HG02970 (cell line): ENCODE measurements at regions not wholly inside any gene's neighbourhood (a gene's known extent, or its start where the extent isn't known, plus 50 kb on each side); places are given as distances from the start of the nearest gene placed in this dataset.
"Not testable (repeated sequence)": the region's sequence is repeated elsewhere in the genome, so short reads cannot be mapped to it uniquely, and the experiment has no call there.

Source experiments
- ATAC-seq: cut with Tn5 transposase; IDR thresholded peaks from one replicate; pipeline ENCODE4 v1.9.1; 2021; ENCODE audit warnings: mild to moderate bottlenecking, moderate library complexity, moderate number of reproducible peaks; ENCODE audit not compliant: unreplicated experiment, low FRiP score

DNA sequence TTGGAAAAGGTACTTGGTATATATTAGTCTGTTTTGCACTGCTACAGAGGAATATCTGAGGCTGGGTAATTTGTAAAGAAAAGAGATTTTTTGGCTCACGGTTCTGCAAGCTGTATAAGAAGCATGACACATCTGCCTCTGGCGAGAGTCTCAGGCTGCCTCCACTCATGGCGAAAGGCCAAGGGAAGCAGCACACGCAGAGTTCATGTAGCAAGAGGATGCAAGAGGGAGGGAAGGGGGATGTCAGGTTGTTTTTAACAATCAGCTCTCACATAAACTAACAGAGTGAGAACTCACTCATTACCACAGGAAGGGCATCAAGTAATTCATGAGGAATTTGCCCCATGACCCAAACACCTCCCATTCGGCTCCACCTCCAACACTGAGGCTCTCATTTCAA is 484.8 kb upstream of the DPP6 start:
- ATAC-seq = no peak

DNA sequence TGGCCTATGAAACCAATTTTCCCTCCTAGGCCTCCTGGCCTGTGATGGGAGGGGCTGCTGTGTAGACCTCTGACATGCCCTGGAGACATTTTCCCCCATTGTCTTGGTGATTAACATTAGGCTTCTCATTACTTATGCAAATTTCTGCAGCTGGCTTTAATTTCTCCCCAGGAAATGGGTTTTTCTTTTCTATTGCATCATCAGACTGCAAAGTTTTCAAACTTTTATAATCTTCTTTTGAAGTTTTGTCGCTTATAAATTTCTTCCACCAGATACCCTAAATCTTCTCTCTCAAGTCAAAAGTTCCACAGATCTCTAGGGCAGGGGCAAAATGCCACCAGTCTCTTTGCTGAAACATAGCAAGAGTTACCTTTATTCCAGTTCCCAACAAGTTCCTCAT is 482.7 kb upstream of the DPP6 start:
- ATAC-seq = not testable (repeated sequence)

DNA sequence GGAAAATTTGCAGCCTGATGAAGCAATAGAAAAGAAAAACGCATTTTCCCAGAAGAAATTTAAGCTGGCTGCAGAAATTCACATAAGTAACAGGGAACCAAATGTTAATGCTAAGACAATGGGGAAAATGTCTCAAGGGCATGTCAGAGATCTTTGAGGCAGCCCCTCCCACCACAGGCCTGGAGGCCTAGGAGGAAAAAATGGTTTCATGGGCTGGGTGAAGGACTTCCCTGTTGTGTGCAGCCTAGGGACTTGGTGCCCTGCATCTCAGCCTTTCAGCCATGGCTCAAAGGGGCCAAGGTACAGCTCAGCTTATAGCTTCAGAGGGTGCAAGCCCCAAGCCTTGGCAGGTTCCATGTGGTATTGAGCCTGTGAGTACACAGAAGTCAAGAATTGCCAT is 476.1 kb upstream of the DPP6 start:
- ATAC-seq = no peak

DNA sequence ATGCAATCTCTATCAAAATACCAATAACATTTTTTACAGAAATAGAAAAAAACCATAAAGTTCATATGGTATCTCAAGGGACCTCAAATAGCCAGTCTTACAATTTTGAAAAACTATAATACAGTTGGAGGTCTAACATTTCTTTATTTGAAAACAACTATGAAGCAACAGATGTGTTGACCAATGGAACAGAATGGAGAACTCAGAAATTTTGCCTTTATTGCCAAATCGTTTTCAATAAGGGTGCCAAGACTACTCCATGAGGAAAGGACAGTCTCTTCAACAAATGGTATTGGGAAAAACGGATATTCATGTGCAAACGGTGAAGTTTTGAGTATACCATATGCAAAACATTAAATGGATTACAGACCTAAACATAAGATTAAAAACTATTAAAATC is 470.8 kb upstream of the DPP6 start:
- ATAC-seq = no peak

DNA sequence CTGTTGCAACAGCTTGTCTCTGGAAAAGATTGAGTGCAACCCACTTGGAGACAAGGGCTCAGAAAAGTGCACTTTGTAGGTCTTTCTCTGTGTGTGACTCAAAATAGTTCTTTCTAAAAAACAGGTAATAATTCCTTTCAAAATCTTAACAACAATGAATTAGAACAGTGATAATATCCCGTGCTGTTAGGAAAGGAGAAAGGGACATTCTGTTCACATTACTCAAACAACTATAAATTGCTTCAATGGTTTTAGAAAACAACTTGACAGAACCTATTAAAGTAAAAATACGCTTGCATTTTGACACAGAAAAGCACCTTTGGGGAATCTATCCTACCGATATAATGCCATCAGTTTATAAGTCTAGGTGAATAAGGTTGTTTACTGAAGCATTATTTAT is 468.1 kb upstream of the DPP6 start:
- ATAC-seq = no peak

DNA sequence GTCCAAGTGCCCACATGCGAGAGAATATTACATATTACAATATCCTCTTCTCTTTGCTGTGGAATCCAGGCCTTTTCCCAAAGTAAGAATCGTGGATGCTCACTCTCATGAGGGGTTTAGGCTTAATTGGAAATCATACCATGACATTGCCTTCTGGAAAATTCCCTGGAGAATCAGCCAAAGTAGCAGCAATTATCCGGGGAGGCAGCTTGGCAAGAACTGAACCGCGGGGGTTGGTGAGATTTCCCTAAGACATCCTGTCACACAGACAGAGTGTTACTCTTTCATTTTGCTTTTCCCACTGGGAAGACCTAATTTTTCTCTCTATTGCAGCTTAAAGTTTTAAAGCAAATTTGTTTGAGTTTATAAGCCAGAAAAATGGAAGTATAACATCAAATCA is 463.6 kb upstream of the DPP6 start:
- ATAC-seq = no peak

GRCh38 chr7:153590136-153590535 is 462.1 kb upstream of the DPP6 start:
- no peak for ATAC-seq

- no peak for ATAC-seq
Observed at GRCh38 chr7:153590571-153590970, 461.6 kb upstream of the DPP6 start.

- no peak for ATAC-seq
Observed at GRCh38 chr7:153607354-153607753, 444.8 kb upstream of the DPP6 start.

GRCh38 chr7:153616711-153617325 is 435.4 kb upstream of the DPP6 start:
- ATAC-seq = no peak

DNA sequence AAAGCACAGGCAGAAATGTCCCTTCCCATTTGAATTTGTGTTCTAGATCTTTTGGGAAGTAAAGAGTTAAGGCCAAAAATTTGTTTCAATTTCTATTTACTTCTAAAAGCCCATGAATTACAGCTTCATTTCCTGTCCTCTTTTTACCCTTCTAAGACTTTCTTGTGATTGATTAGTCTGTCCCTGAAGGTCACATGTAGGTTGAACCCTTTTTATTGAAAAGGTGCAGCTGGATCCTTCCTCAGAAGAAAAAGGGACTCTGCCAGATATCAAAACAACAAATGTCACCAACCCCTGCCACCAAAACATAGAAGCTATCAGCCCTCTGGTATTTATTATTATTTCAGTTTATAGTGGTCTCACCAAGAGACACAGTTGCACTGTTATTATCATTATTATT is 424.9 kb upstream of the DPP6 start:
- no peak for ATAC-seq

DNA sequence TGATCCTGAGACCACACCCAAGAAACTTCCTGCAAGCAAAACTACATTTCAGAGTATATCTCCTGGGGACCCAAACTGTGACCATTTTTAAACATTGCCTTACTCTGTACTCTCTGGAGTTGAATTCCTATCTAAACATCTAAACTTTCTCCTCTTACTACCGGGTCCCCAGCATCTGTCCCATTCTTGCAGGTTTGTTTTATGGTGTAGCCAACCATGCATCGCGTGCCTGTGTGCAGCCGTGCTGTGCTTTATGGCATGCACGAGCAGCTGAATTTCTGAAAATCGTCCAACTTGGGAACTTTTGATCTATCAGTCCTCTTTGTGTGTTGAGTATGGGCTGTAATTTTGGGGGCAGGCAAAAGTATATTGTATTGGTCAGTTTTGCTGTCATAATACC is 423.8 kb upstream of the DPP6 start:
- no peak for ATAC-seq

GRCh38 chr7:153628825-153629224 is 423.4 kb upstream of the DPP6 start:
- ATAC-seq = no peak

GRCh38 chr7:153638821-153639435 is 413.3 kb upstream of the DPP6 start:
- no peak for ATAC-seq

- ATAC-seq = no peak
Observed at GRCh38 chr7:153640586-153640985, 411.6 kb upstream of the DPP6 start.

- ATAC-seq = no peak
Observed at GRCh38 chr7:153641199-153641598, 411.0 kb upstream of the DPP6 start.

GRCh38 chr7:153642989-153643388 is 409.2 kb upstream of the DPP6 start:
- no peak for ATAC-seq

DNA sequence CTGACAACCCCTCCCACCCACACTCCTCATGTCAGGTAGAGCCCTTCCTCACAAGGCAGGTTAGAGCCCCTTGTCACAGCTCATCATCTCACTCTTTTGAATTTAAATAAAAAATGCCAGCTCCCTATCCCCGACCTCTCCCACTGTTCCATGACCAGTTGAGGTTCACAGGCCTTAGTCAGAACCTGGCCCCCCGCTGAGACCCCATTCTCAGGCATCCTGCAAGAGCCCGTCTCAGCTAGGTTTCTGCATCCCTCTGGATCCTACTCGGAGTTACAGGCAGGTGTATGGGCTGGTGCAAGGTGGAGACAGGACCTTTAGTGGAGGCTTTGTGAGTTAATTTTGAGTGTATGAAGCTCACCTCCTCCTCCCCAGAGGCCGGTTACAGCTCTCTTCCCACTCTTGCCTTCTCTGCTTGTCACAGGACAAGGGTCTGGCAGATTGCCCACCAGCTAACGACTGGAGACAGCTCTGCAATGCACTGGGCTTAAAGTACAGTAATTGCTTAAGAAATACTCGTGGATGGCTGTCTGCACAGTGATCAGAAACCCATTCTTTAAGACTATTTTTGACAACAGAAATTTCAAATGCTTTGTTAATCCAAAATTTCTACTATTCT is 394.9 kb upstream of the DPP6 start:
- ATAC-seq = no peak

GRCh38 chr7:153675131-153675530 is 377.1 kb upstream of the DPP6 start:
- no peak for ATAC-seq

GRCh38 chr7:153682628-153683027 is 369.6 kb upstream of the DPP6 start:
- ATAC-seq = no peak

DNA sequence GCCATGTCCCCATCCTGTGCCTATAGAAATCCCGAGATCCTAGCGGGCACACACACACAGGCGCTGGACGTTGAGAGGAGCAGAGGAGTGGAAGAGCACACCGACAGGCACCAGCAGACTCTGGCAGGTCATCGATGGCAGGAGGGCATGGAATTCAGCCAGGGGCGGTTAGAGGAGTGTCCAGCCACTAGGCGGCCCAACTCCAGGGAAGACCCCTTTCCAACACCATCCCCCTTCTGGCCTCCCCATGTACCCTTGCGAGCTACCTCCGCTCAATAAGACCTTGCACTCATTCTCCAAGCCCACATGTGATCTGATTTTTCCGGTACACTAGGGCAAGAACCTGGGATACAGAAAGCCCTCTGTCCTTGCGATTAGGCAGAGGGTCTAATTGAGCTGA is 356.0 kb upstream of the DPP6 start:
- ATAC-seq = no peak

- no peak for ATAC-seq
Observed at GRCh38 chr7:153698046-153698445, 354.2 kb upstream of the DPP6 start.
